GM18907 (cell line): ENCODE measurements at regions not wholly inside any gene's neighbourhood (a gene's known extent, or its start where the extent isn't known, plus 50 kb on each side); places are given as distances from the start of the nearest gene placed in this dataset.

ENCODE experiments used
- ATAC-seq: cut with Tn5 transposase; IDR thresholded peaks from one replicate; pipeline ENCODE4 v1.9.1; 2021; ENCODE audit warnings: mild to moderate bottlenecking, moderate library complexity; ENCODE audit not compliant: unreplicated experiment

GRCh38 chr4:79088946-79089691 lies 149.9 kb upstream of the PAQR3 start:
- ATAC-seq: no peak

DNA sequence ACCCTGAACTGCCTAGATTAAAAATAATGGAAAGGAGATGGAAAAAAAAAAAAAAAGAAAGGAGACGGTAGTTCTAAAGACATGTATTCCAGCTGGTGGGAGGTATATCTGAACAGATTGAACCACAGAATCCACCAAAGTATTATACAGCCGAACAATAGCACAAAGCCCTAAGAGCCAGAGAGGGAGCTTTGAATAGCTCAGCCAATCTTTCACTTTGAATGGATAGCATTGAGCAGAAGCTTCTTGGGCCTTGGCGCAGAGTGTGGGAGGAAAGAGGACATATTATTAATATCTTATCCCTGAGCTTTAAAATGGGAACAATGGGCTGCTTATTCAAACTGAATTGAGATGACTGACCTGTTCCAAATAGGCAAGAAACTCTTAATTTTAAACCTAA lies 147.8 kb upstream of the PAQR3 start:
- ATAC-seq: no peak

DNA sequence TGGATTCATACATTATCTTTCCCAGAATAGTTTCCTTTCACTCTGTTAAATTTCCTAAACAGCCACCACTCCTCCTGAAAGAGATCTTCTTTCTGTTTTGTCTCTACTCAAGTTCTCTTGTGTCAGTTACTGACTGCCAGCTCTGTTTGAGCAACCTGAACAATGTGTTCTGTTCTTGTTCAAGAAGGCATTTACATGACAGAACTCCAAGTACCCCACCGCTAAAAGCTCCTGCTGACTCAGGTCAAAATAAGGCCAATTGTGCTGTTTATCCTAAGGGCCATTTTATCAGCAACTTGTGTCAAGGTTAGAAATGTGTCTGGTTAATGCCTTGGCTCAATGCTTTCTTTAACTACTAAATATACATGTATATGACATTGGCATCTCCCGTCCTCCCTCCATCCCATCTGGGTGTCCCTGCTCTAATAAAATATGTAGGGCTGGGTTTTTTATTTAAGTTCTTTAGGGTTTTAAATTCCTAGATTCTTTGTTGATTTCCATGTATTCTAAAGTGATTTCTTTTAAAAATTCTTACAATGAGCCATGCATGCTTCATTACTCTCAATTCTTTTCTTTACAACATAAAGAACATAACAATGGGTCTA lies 144.3 kb upstream of the PAQR3 start:
- ATAC-seq: no peak

DNA sequence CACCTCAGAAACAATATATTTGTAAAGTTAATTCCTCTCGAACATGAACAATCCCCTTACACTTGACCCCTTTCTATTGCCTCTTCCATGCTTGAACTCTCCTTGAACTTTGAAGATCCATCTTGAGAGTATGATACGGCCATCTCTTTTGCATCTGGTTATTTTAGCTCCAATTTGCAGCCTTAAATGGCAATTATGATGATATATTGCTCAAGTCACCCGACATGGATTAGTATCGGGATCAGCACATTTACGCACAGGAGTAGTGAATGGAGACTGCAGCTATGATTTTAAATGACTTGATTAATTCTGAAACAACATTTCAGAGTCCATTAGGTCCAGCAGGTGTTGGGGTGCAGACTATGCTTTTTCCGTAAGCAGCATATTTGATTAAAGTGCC lies 143.8 kb upstream of the PAQR3 start:
- no peak for ATAC-seq

- ATAC-seq: no peak
Observed at GRCh38 chr4:79081973-79082372, 142.7 kb upstream of the PAQR3 start.

- ATAC-seq: no peak
Observed at GRCh38 chr4:79078339-79078738, 139.1 kb upstream of the PAQR3 start.

- ATAC-seq: no peak
Observed at GRCh38 chr4:79074040-79074439, 134.8 kb upstream of the PAQR3 start.

- ATAC-seq: no peak
Observed at GRCh38 chr4:79073471-79073870, 134.2 kb upstream of the PAQR3 start.

DNA sequence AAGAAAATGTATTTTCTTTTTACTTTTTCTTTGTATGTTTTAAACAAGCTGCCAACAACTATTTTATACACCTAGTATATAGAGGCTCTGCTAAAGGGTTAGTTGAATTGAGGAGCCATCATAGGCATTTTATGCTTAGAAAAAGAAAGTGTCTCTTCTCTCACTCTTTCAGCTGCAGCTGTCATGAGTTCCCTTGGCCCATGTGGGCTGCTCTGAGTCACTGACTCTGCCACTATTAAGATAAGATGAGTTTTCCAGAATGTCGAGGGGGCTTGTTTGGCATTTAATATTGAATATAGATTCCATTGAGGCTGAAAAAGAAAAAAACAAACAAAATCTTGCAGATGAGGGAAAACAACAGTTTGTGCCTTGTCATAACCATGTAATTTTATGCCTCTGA lies 126.0 kb upstream of the PAQR3 start:
- ATAC-seq: no peak

- ATAC-seq: no peak
Observed at GRCh38 chr4:79064806-79065205, 125.6 kb upstream of the PAQR3 start.

DNA sequence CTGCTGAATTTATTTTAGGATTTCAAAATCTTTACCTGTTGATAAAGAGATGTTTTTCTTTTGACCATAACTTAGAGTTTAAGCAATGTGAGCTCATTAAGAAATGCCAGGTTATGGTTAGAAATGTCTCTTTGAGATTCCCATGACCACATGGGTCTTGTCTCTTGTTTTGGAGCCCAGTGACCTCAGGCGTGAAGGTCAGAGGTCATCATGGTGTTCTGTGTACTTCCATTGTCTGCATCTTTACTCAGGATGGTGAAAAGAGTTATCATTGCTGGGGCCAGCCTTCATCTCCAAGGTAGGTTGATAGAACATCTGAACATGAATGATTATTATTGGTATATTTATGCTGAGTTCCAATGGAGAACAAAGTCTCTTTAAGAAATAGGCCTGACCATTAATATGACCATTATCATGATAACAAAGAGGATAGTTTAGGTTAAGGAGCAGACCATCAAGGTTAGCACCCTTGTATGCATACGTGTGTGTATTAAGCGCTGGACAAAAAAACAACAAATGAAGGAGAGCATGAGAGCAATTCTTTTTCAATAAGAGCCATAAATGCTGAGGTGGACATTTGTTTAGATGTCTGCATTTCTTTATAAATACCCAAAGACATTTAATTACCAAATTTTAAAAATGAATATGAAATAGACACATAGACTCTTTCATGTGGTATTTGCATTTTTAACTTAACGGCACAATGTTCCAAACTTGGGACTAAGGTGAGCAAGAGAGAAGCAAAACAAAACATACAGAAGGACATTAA lies 120.6 kb upstream of the PAQR3 start:
- ATAC-seq: no peak

GRCh38 chr4:79057772-79058171 lies 118.5 kb upstream of the PAQR3 start:
- ATAC-seq: no peak

DNA sequence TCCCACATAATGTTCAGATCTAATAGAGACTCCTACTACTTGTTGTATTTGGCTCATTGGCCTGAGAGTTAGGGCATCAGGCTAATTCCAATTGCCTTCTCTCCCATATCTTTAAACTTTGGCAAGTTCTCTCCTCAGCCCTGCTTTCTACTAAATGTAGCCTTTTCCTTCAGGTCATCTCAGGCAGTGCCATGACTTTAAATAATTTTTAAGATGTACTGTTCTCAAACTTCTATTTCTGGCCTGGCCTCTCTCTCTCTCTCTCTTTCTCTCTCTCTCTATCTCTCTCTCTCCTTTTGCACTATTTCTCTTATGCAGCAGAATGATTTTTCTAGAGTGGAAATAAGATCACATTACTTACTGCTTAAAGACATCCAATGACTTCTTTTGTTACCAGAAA lies 114.5 kb upstream of the PAQR3 start:
- ATAC-seq: no peak

GRCh38 chr4:79050541-79050880 lies 111.3 kb upstream of the PAQR3 start:
- no peak for ATAC-seq

- no peak for ATAC-seq
Observed at GRCh38 chr4:79049840-79050540, 110.8 kb upstream of the PAQR3 start.

- no peak for ATAC-seq
Observed at GRCh38 chr4:79048878-79049277, 109.6 kb upstream of the PAQR3 start.

DNA sequence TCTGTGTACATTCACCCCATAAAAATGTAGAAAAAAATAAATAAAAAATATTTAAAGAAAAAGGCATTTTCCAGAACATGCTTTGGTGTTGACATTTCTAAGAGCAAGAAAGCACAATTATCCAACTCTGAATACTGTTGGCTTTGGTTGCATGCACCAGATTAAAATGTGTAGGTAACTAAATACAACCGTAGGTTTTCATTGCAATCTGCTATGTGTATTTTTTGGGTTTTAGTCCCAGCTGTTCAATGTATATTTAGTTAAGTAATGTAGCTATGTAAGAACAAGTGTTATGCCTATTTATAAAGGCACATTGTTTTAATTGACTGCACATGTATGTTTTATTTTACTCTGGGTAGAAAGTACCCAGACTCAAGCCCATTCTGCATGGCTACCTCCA lies 108.1 kb upstream of the PAQR3 start:
- no peak for ATAC-seq

- ATAC-seq: no peak
Observed at GRCh38 chr4:79046016-79046592, 106.9 kb upstream of the PAQR3 start.

DNA sequence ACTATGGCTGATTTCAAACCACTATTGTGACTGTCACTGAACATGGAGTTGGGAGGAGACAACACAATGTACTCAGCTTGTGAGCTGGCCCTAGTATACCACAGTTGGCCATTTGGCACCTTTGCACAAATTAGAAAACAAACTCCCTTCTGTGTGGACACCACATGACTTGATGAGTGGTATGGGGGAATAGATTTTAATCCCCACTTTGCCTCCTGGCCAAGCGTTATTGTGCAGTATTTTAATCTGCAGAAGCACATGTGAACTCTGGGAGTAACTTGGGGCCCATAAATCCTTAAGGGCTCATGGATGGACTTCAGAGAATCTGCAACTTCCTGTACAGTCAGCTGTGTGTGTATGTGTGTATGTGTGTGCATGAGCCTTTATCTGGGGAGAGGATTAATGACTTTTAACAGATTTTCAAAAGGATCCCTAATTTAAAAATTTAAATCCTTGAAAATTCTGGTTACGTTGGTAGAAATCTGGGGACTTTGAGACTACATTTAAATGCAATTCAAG lies 105.0 kb upstream of the PAQR3 start:
- ATAC-seq: no peak

DNA sequence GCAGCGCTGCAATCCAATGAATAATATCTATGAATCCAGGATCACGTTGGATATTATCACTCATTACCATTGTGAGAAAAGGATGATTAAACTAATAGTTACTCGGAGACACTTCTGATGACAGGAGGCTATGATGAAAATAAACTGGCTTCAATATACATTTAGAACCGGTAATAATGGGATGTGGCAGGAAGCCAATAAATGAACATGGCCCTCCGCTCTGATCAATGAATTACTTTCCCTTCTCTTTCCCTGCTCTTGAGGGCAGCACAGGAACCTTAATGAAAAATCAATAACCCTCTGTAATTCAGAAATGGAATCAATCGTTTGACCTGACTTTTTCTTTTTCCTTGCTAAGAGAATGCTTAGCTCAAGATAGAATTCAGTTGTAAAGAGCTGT lies 103.9 kb upstream of the PAQR3 start:
- no peak for ATAC-seq

- no peak for ATAC-seq
Observed at GRCh38 chr4:79042079-79042674, 102.9 kb upstream of the PAQR3 start.
